Activated T-cell treated with anti-CD3 and anti-CD28 coated beads for 1 hour (primary cell): ENCODE measurements at regions not wholly inside any gene's neighbourhood (a gene's known extent, or its start where the extent isn't known, plus 50 kb on each side); places are given as distances from the start of the nearest gene placed in this dataset.

Experiments
- DNase-seq: peaks from one replicate; pipeline ENCODE4 v3.0.0-alpha.2; 2020; ENCODE audit warnings: low read depth

DNA sequence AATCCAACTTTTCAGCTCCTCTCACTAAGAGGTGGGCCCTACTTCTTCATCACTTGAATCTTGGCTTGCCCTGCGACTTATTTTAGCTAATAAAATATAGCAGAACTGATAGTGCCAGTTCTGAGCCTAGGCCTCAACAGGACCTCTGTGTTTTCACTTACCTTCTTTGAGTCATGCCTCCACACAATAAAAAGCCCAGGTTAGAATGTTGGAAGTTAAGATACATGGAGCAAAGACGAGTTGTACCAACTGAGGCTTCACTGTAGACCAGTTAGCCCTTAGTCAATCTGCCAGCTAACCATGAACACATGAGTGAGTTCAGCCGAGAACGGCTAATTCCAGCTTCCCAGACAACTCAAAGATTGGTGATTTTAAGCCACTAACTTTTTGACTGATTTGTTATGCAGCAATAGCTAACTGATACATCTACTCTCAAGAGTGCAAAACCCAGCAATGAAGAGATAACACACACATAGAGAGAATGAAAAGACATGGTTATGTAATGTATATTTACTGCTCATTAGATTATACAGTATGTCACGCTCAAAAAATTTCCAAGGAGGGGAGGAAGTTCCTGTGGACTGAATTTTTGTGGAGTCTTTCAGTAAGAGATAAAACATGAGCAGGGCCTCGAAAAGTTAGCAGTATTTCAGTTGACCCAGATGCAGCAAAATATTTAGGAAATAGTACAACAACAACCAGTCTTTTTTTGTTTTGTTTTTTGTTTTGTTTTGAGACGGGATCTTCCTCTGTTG is 181.1 kb downstream of the MYCN start:
- no peak for DNase-seq

DNA sequence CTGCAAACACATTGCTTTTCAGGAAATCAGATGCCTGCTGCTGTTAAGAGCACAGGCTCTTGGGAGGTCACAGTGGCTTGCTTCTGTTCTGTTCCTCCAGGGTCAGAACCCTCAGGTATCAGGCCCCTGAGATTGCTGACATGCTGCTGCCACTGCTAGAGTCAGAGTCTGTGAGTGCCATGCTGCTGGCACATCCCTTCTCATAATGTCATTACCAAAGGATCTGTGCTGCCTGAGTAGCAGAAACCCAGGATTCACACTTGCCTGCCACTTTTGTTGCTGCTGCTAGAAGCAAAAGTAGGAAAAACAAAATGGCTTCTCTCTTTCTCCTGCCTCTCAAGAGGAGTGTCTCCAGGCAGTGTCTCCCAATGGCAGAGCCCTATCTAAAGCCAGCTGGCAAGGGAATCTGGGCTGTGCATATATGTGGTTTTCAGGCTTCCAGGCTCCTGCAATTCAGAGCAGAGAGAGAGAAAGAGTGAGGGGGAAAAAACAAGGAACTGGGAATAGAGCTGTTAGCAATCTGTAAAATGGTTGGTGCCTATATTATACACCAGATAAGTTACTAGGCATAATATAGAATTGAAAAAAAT is 180.3 kb downstream of the MYCN start:
- no peak for DNase-seq

DNA sequence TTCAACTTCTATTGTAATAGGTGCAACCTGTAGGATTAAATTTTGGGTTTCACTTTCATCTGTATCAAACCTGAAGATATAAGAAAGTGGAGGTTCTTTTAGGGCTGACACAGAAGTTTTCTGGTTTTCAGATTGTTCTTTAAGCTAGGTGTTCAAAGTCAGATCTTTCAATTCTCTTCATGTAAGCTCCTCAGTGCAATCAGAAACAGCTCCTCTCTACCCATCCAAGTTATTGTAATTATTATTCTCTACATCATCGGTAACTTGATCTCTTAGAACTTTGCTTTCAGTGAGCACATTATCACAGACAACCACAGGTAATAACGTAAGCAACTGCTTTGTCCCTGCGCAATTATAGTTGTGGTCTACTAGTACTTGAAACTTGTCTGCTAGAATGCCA is 179.4 kb downstream of the MYCN start:
- no peak for DNase-seq

GRCh38 chr2:16118611-16119590 is 178.6 kb downstream of the MYCN start:
- no peak for DNase-seq

DNA sequence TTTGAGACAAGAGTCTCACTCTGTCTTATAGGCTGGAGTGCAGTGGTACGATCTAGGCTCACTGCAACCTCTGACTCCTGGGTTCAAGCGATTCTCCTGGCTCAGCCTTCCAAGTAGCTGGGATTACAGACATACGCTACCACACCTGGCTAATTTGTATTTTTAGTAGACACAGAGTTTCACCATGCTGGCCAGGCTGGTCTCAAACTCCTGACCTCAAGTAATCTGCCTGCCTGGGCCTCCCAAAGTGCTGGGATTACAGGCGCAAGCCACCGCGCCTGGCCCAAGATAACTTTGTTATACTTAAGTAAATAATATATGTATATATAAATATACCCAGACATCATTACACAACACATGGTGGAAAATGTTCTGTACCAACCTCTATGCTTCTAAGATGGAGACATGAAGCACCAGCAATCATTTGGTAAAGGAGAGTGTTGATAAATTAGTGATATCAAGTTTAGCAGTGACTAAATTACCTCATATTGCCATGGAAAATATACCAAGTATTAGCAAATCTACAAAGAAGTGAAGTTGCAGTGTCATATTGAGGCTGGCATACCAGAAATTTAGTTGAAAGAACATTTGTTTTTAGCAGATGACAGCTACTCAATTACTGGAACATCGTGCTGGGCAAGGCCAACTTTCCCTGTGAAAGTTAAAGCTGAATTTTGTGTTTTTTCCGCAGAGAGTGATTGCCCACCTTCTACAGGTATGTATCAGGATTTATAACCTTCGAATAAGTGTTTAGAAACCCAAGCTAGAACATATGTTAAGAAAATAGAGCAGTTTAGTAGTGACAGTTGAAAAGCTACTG is 177.7 kb downstream of the MYCN start:
- no peak for DNase-seq

DNA sequence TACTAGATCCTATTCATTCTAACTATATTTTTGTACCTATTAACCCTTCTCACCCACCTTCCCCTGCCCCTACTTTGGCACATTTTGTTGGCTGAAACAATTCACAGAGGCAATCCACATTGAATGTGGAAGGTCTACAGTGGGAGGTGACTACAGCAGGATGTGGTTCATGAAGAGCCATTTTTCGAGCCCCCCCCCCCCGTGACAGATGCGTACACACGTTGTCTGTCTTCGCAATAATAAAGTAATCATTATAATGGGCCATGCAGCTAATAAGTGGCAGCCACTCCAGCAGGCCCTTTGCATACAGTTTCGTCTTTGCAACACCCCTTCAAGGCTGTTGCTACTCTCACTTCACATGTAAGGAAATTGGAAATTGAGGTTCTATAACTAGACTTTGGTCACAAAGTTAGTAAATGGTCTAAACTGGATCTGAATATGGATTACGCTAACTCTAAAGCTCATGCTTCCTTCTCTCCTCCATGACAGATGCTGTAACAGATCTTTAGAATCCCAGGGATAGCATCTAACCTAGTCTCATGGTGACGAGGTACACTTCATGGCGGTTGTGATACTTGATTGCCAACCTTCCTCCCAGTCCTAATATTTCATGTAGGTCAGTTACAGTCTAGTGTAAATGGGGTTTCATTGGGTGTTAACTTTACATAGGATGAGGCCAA is 176.8 kb downstream of the MYCN start:
- no peak for DNase-seq

- no peak for DNase-seq
Observed at GRCh38 chr2:16115881-16116830, 175.8 kb downstream of the MYCN start.

DNA sequence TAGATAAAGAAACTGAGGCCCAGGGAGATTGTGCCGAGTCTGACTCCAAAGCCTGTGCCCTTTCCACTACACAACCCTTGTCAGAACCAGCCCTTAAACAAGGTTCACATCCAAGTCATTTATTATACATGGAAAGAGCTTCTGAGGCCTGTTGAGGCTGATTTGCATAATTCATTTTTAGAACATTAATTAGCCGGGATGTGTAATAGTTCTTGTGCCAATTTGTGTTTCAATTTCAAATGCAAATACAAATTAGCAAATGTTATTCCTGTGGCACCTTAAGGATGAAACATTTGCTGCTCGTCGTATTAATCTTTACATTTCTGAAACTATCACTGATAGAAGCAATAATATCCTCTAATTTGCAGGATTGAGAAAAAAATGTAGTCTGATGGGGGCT is 174.9 kb downstream of the MYCN start:
- DNase-seq, result no peak

DNA sequence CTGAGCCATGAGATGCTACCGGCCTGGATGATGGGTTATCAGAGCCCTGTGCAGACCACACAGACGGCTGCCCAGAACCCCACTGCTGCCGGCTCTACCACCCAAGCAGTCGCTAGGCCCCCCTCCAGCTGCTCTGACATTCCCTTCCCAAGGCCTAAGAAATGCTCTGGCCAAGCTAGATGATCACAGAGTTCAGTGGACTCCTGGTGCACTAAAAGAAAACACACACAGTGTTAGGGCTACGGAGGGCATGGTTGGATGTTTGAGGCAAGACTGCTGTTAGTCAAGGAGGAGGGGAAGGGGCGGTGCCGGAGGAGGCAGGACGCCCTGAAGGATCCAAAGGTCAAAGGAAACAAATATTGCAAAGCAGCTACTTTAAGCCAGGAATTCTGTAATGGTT is 174.5 kb downstream of the MYCN start:
- no peak for DNase-seq

GRCh38 chr2:16114070-16114469 is 173.7 kb downstream of the MYCN start:
- DNase-seq, result no peak

DNA sequence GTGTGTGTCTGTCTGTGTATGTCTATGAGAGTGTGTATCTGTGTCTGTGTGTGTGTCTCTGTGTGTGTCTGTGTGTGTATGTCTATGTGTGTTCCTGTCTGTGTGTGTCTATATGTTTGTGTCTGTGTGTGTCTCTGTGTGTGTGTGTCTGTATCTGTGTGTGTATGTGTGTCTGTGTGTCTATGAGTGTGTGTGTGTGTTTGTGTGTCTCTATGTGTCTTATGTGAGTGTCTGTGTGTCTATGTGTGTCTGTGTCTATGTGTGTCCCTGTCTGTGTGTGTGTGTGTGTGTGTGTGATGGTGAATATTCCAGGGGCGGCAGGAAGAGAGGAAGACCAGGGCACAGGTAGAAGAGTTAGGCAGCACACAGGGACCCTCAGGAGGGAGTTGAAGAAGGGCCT is 173.2 kb downstream of the MYCN start:
- no peak for DNase-seq

GRCh38 chr2:16112972-16113560 is 172.7 kb downstream of the MYCN start:
- DNase-seq, result no peak

- DNase-seq, result no peak
Observed at GRCh38 chr2:16112251-16112971, 172.1 kb downstream of the MYCN start.

- DNase-seq, result no peak
Observed at GRCh38 chr2:16111838-16112210, 171.5 kb downstream of the MYCN start.

DNA sequence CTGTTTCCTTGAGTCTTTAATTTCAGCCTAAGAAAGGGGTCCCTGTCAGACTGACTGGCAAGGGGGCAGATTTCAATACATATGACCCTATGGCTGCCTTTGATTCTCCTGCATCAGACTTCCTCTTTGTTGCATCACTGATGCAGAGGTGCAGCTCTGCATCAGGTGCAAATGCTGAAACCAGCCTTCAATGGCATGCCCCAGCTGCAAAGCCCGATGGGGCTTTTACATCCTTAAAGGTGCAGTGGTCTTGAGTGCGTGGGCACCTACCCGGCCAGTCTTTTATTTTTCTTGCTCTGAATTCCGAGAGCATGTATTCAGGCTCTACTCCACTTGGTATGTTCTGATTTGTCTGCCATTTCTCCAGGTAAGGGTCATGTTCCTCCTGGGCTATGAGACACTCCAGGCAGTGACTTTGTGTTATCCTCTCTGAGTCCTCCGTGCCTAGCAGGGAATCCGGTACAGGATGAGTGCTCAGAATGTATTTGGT is 169.5 kb downstream of the MYCN start:
- no peak for DNase-seq

DNA sequence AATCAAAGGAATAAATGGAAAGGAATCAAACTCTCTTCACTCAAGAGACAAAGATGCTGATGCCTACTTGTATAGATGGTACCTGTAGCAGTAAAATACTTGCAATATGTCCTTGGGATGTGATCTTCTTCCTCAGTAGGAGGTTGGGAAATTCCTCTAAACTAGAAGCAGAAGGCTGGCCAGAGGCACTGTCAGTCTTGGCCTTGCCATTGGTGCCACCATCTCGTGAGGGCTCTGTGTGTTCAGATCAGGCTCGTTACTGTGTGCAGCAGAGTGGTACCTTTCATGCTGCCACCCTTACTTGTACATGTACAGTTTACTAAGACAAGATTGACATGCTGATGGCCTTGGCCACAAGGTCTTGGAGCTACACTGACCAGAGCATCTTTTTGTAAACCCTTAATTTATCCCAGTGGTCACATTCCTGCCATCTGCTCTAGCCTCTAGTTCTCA is 169.0 kb downstream of the MYCN start:
- DNase-seq, result no peak

- DNase-seq, result no peak
Observed at GRCh38 chr2:16107246-16107645, 166.9 kb downstream of the MYCN start.

DNA sequence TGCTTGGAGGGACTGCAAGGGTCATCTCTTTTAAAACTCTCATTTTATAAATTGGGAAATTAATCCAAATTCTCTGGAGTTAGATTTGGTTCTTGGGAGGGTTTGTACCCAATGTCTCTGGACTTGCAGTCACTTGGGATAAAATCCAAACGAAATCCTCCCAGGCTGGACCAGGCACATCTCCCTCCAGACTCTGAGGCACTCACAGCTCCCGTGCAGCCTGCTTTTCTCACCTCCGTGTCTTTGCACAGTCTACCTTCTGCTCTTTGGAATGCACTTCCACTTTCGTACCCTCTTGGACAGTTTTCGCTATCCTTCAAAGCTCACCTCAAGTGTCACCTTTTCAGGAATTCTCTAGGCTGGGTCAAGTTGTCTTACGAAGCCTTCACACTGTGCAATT is 166.3 kb downstream of the MYCN start:
- DNase-seq, result no peak
